GM11168 (cell line): ENCODE measurements at regions not wholly inside any gene's neighbourhood (a gene's known extent, or its start where the extent isn't known, plus 50 kb on each side); places are given as distances from the start of the nearest gene placed in this dataset.

ENCODE experiments used
- in situ Hi-C: fragments of 300-500 bp; cut with MboI; formaldehyde crosslinking; loops from one replicate; pipeline ENCODE4 v1.12.0; 2022; ENCODE audit warnings: low sequenced_read_pairs; ENCODE audit not compliant: unreplicated experiment

- in situ Hi-C loops, result no loop called here
These were observed 480.4 kb downstream of the IGSF11 start for GRCh38 chr3:118554148-118554838.

DNA sequence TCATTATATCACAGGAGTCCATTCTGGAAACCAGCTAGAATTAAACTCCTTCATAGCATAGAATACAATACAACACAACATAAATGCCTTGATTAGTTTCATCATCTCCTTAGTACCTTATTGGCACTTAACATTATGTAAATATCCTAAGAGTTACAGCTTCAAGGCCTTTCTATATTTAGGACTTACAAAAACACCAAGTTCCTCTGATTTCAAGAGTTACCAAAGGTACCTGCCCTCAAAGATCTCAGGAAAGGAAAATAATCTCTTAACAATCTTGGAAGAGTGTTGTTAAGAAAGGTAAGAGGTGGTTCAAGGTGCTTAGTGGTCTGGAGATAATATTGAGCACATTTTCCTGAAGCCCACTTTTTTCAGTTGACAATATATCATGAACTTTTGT is 477.7 kb downstream of the IGSF11 start:
- in situ Hi-C loops, result no loop called here

DNA sequence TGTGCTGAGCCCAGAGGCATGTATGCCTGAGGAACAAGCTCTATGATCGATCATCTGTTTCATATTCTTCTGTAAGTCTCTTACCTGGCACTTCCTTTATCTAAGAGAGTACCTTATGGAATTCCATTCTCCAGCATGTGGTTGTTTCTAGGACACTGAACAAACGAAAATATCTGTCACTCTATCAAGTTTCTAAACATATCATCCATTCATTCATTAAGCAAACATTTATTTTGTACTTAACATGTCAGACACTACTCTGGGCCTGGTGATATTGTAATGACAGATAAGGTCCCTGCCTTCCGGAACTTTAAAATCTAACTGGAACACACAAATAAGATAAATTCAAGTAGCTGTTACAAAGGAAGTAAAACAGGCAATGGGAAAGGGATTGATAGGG is 477.1 kb downstream of the IGSF11 start:
- in situ Hi-C loops, result no loop called here

- in situ Hi-C loops, result no loop called here
These were observed 475.4 kb downstream of the IGSF11 start for GRCh38 chr3:118559286-118559685.

DNA sequence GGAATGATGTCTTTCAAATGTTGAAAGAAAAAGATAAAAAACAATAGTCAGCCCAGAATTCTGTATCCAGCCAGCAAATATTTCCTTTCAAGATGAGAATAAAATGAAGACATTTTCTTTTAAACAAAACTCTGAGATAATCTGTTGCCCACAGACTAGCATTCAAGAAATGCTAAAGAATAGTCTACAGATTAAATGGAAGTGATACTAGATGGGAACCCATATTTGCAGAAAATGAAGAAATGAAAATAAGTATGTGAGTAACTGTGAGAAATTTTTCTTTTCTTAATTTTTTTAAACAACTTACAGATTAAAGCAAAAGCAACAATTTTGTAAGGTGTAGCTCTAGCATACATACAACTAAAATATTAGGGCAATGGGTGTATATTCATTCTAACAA is 469.8 kb downstream of the IGSF11 start:
- in situ Hi-C loops, result no loop called here

DNA sequence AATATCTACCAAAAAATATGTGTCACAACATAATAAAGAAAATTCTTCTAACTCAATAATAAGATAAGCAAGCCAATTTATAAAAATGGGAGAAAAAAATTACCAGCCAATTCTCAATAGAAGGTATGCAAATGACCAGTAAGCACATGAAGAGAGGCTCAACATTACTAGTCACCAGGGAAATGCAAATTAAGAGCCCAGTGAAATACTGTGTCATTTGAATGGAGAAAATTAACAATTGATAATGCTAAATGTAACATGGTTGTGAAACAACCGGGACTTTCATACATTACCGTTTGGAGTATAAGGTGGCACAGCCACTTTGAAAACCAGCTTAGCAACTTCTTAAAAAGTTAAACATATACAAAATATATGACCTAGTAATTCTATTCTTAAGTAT is 460.7 kb downstream of the IGSF11 start:
- in situ Hi-C loops, result no loop called here

DNA sequence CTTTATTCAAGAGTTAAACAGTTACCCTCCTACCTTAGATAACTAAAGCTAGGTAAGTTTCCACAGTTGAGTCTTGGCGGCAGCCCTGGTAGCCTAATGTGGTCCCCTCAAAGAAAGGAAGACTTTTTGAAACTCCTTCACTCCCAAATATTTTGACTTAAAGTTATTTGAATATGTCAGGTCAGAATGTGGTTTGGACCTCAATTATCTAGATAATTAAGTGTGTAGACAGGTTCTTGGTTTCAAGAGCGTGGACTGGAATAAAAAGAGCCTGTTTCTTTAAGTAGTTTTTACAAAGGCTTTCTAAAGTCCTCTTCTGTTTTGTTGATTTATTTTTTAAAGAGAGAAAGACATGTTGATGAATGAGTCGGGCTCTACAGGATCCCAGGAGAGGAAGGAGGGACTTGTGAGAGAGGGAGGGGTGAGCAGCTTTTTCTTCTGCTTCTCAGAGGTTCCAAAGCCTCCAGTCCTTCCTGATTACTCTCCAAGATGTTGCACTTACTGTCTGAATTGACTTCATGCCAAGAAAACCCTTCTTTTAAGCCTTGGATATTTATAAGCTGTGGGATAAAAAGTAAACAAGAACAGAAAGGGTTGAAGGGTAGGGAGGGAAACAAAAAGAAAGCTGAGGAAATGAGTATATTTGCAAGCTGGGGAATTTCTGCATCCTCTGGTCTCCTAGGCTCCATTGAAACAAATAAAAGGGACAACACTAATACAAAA is 457.4 kb downstream of the IGSF11 start:
- in situ Hi-C loops, result no loop called here

GRCh38 chr3:118578559-118578958 is 456.1 kb downstream of the IGSF11 start:
- in situ Hi-C loops, result no loop called here

- in situ Hi-C loops, result no loop called here
These were observed 447.5 kb downstream of the IGSF11 start for GRCh38 chr3:118587037-118587741.

GRCh38 chr3:118587847-118588246 is 446.8 kb downstream of the IGSF11 start:
- in situ Hi-C loops, result no loop called here

DNA sequence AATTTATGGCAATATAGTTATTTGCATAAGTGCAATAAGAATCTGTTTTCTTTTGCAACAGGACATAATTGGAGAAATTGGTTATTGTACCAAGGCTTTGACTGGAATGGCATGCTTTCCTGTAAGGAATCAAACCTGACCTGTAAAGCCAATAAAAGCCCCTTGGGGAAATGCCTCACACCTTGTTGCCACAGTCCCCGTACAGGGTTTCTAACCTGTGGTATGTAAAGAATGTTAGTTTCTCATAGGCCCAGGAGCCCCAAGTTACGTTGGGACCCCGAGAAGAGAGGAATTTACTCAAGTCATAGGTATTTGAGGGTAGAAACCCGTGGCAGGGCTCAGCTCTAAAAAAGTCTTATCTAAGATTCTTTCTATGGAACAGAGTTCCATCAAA is 441.4 kb downstream of the IGSF11 start:
- in situ Hi-C loops, result no loop called here

- in situ Hi-C loops, result no loop called here
These were observed 437.5 kb downstream of the IGSF11 start for GRCh38 chr3:118597184-118597583.

DNA sequence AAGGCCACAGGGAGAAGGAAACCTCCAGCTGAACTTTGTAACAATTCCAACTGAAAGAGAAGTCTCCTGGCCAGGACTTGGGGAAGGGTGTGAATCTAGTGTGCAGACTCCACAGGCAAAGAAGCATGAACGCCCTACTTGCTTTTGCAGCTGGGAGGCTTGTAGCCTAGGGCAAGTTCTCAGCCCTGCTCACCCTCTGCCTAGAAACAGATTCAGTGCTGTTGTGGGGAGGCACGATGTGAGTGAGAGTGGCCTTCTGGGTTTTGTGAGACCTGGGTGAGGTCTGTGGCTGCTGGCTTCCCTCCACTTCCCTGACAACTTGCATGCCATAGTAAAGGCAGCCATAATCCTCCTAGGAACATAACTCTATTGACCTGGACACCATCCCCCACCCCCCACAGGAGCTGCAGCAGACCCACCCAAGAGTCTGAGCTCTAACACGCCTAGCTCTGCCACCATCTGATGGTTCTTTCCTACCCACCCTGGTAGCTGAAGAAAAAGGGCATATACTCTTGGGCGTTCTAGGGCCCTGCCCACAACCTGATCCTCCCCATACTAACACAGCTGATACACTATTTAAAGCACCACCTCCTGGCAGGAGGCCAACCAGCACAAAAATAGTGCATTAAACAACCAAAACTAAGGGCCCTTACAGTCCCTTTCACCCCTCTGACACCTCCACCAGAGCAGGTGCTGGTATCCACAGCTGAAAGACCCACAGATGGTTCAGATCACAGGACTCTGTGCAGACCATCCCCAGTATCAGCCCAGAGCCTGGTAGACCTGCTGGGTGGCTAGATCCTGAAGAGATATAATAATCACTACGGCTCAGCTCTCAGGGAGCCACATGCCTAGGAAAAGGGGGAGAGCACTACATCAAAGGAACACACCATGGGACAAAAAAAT is 426.5 kb downstream of the IGSF11 start:
- in situ Hi-C loops, result no loop called here

GRCh38 chr3:118618247-118619040 is 416.2 kb downstream of the IGSF11 start:
- in situ Hi-C loops, result no loop called here

DNA sequence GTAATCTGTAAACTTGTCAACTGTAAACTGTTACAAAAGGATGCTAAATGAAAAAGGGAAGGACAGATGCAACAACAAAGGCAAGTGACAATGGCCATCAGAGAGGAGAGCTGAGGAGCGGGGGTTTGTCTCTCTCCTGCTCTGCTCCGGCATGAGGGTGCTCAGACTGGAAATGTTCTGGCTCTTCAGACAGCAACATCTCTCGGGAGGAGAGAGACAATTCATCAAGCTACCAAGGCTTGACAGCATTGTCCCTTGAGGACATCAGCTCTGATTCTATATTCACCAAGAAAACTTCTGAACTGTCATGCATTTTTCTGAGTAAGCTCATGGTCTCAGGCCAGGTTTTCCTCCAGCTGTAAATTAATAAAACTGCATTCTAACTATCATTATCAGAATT is 408.2 kb downstream of the IGSF11 start:
- in situ Hi-C loops, result no loop called here

- in situ Hi-C loops, result no loop called here
These were observed 405.8 kb downstream of the IGSF11 start for GRCh38 chr3:118628704-118629341.

- in situ Hi-C loops, result no loop called here
These were observed 404.8 kb downstream of the IGSF11 start for GRCh38 chr3:118629821-118630220.

- in situ Hi-C loops, result no loop called here
These were observed 398.9 kb downstream of the IGSF11 start for GRCh38 chr3:118635711-118636110.

- in situ Hi-C loops, result no loop called here
These were observed 397.8 kb downstream of the IGSF11 start for GRCh38 chr3:118636841-118637240.
